ENCODE measurements at regions not wholly inside any gene's neighbourhood (a gene's known extent, or its start where the extent isn't known, plus 50 kb on each side); places are given as distances from the start of the nearest gene placed in this dataset.
"Not testable (repeated sequence)": the region's sequence is repeated elsewhere in the genome, so short reads cannot be mapped to it uniquely, and the experiment has no call there.

DNA sequence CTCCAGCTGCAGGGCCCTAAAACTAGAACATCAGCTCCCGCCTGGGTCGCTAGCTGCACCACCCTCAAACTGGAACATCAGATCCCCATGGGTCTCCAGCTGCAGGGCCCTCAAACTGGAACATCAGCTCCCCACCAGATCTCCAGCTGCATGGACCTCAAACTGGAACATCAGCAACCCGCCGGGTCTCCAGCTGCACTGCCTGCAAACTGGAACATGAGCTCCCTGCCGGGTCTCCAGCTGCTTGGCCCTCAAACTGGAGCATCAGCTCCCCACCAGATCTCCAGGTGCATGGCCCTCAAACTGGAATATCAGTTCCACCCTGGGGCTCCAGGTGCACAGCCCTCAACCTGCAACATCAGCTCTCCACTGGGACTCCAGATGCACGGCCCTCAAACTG lies 82.7 kb downstream of the TFRC start:
- DNase-seq (ENCODE audit: low spot score in 2 of 2); H3K36me3 Mint-ChIP-seq; H3K4me1 Mint-ChIP-seq; ATAC-seq (ENCODE audit: low read depth); H3K9me3 Mint-ChIP-seq; H3K27ac Mint-ChIP-seq; H3K4me3 Mint-ChIP-seq: not testable (repeated sequence)
- peaks cover 16% of the 10 kb centered on the region for H3K27me3 Mint-ChIP-seq

DNA sequence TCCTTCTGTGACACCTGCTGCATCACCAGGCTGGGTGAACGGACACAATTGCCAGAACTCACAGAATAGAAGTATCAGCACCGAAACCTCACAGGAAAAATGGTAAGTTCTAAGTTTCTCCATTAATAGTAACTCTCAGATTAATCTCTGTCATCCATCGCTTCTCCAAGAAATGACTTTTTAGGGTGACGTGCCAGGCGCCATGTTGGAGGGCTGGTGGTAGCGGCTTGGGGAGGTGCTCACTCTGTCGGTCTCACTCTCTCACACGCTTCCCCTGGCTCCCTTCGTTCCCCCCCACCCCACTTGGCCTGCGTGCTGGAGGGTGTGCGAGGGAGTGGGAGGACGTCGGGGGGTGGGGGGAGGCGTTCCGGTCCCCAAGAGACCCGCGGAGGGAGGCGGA lies 85.6 kb downstream of the TFRC start:
- DNase-seq (ENCODE audit: low spot score in 2 of 2); H3K9me3 Mint-ChIP-seq: not testable (repeated sequence)

DNA sequence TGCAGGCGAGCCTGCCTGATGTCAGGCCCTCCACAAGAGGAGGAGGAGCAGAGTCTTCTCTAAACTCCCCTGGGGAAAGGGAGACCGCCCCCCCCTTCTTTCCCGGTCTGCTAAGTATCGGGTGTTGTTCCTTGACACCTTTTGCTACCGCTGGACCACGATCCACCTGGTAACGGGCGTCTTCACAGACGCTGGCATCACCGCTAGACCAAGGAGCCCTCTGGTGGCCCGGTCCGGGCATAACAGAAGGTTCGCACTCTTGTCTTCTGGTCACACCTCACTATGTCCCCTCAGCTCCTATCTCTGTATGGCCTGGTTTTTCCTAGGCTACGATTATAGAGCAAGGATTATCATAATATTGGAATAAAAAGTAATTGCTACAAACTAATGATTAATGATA lies 86.0 kb upstream of the TNK2 start:
- H3K27me3 Mint-ChIP-seq; H3K4me3 Mint-ChIP-seq; H3K27ac Mint-ChIP-seq; H3K36me3 Mint-ChIP-seq; H3K4me1 Mint-ChIP-seq; H3K9me3 Mint-ChIP-seq; ATAC-seq (ENCODE audit: low read depth): not testable (repeated sequence)
- peak; percentile 28 to 58 for DNase-seq (ENCODE audit: low spot score in 2 of 2)

More for the DNA sequence above, 85.6 kb downstream of the TFRC start:
- H3K36me3 Mint-ChIP-seq; ATAC-seq (ENCODE audit: low read depth); H3K4me1 Mint-ChIP-seq; H3K4me3 Mint-ChIP-seq; H3K27ac Mint-ChIP-seq: not testable (repeated sequence)
- H3K27me3 Mint-ChIP-seq: peaks cover 10% of the 10 kb centered on the region

DNA sequence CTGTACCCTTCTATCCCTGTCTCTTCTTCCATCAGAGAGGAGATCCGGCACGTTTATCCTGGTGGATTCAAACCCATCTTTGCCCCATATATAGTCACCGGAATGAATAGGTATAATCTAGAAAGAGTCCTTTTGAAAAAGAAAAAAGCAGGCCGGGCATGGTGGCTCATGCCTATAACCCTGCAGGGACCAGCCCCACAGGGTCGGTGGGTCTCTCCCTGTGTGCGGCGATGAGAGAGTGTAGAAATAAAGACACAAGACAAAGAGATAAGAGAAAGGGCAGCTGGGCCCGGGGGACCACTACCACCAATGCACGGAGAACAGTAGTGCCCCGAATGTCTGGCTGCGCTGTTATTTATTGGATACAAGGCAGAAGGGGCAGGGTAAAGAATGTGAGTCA lies 85.3 kb upstream of the TNK2 start:
- H3K36me3 Mint-ChIP-seq; H3K9me3 Mint-ChIP-seq; ATAC-seq (ENCODE audit: low read depth); H3K4me1 Mint-ChIP-seq; DNase-seq (ENCODE audit: low spot score in 2 of 2); H3K27ac Mint-ChIP-seq; H3K27me3 Mint-ChIP-seq; H3K4me3 Mint-ChIP-seq: not testable (repeated sequence)

DNA sequence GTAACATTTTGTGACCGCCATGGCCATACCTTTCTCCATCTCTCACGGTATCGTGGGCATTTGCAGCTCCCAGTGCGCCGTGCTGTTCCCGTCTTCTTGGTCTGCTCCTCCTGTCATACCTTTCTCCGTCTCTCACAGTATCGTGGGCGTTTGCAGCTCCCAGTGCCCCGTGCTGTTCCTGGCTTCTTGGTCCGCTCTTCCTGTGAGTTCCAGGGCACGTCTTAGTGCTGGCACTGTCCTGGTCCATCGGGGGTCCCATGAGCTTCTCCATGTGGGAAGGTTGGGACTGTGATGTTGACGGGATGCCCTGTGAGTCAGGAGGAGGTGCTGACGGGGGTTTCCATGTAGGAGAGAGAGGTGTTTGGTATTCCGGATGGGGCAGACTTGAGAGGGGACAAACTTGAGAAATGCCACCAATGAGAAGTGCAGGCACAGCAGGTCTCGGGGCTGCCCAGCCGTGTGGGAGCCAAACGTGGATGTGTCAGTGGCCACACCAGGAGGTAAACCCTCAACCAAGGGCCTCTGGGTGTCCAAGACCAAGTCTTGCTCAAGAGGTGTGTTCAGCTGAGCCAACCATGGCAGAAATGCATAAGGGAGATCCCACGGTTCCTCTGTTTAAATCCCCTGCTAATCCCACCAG lies 84.7 kb upstream of the TNK2 start:
- not testable (repeated sequence) for H3K9me3 Mint-ChIP-seq; H3K4me3 Mint-ChIP-seq; H3K27me3 Mint-ChIP-seq; ATAC-seq (ENCODE audit: low read depth); DNase-seq (ENCODE audit: low spot score in 2 of 2); H3K27ac Mint-ChIP-seq; H3K36me3 Mint-ChIP-seq; H3K4me1 Mint-ChIP-seq

DNA sequence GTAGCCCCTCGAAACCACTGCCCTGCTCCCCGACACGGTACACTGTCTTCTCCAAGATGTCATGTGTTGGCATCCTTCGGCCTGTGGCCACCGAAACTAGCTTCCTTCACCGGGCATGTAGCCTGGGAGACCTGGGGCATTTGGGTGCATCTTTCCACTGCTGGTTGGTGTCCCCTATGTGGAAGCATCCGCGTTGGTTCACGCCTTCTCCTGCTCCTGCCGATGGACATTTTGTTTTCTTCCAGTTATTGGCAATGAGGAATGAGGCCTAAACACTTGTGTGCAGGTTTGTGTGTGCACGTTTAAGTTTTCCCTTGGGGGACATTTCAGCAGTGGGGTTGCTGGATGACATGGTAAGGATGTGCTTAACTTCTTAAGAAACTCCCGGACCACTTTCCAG lies 83.6 kb upstream of the TNK2 start:
- not testable (repeated sequence) for ATAC-seq (ENCODE audit: low read depth); H3K27ac Mint-ChIP-seq
- H3K4me3 Mint-ChIP-seq: peak overlapping the region; percentile 21

DNA sequence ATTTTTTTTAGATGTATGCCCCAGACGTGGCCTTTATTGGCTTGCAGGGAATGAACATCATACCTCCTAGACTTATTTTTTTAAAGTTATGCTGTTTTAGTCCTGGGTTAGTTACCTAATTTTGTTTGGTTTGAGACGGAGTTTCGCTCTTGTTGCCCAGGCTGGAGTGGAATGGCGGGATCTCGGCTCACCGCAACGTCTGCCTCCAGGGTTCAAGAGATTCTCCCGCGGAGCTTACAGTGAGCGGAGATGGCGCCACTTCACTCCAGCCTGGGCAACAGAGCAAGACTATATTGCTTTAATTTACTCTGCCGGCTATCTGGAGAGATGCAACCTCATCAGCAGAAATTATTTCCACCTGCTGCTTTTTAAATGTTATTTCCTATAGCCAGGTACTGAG lies 82.9 kb upstream of the TNK2 start:
- not testable (repeated sequence) for H3K27me3 Mint-ChIP-seq; ATAC-seq (ENCODE audit: low read depth); H3K9me3 Mint-ChIP-seq; H3K36me3 Mint-ChIP-seq; DNase-seq (ENCODE audit: low spot score in 2 of 2); H3K4me1 Mint-ChIP-seq
- Mint-ChIP-seq H3K27ac (peak overlapping the region; percentile 63), H3K4me3 (peak overlapping the region; percentile 79)

More for the DNA sequence above, 83.6 kb upstream of the TNK2 start:
- not testable (repeated sequence) for H3K36me3 Mint-ChIP-seq; H3K9me3 Mint-ChIP-seq; H3K4me1 Mint-ChIP-seq; DNase-seq (ENCODE audit: low spot score in 2 of 2); H3K27me3 Mint-ChIP-seq

DNA sequence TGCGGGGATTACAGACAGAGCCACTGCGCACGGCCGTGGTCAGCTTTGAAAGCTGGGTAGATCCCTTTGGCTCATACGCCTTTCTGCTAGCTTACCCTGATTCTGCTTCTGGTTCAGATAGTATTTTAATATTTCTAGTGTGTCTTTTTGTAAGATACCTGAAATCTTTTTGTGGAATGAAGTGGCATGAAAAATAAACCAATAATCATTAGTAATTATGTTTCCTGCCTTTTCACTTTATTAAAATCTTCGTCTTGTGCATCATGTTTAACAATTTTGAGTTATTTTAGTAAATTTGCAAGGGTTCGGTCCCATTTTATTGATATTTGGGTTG lies 82.5 kb upstream of the TNK2 start:
- H3K4me3 Mint-ChIP-seq: peak overlapping the region; percentile 79

DNA sequence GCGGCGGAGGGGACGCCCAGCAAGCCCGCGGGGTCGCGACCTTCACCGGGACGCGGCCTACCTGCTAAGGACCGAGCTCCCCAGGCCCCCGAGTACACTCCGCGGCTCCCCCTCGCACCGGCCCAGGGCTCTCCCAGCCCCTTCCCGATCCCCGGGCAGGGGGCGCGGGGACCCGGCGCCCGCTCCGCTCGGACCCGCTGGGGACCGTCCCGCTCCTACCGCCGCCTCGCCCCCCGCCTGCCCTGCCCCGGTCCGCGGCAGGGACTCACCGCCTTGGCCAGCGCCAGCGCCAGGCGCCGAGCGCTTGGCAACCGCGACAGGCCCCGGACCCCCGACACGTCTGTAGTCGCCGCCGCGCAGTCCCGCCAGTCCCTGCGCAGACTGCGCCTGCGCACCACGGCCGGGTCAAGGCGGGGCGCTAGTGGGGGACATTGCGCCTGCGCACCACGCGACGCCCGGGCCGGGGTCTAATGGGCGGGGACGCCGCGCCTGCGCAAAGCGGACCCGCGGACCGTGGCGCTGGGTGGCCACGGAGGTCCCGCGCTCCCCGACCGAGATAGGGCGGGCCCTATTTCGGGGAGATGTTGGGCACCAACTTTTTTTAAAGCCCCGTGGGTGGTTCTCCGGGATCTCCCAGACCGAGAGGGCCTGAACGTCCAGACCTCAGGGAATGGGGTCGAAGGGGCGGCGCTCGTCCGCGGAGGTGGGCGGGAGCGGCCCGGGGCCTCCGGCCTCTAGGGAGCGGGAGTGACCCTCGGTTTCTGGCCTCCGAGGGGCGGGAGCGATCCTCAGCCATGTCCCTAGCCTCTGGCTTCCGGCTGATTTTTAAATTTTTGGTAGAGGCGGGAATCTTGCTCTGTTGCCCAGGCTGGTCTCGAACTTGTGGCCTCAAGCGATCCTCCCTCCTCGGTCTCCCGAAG lies 81.8 kb upstream of the TNK2 start:
- H3K4me3 Mint-ChIP-seq: peak overlapping the region; percentile 79
- peak overlapping the region; percentile 63 for H3K27ac Mint-ChIP-seq
- not testable (repeated sequence) for H3K9me3 Mint-ChIP-seq, H3K27me3 Mint-ChIP-seq, H3K4me1 Mint-ChIP-seq, H3K36me3 Mint-ChIP-seq
- DNase-seq (ENCODE audit: low spot score in 2 of 2) (peak; percentile 94 to 98), ATAC-seq (ENCODE audit: low read depth) (peak; percentile 92)

More for the DNA sequence above, 82.5 kb upstream of the TNK2 start:
- H3K27me3 Mint-ChIP-seq; ATAC-seq (ENCODE audit: low read depth); H3K9me3 Mint-ChIP-seq; DNase-seq (ENCODE audit: low spot score in 2 of 2); H3K4me1 Mint-ChIP-seq; H3K36me3 Mint-ChIP-seq: not testable (repeated sequence)
- peak overlapping the region; percentile 63 for H3K27ac Mint-ChIP-seq

DNA sequence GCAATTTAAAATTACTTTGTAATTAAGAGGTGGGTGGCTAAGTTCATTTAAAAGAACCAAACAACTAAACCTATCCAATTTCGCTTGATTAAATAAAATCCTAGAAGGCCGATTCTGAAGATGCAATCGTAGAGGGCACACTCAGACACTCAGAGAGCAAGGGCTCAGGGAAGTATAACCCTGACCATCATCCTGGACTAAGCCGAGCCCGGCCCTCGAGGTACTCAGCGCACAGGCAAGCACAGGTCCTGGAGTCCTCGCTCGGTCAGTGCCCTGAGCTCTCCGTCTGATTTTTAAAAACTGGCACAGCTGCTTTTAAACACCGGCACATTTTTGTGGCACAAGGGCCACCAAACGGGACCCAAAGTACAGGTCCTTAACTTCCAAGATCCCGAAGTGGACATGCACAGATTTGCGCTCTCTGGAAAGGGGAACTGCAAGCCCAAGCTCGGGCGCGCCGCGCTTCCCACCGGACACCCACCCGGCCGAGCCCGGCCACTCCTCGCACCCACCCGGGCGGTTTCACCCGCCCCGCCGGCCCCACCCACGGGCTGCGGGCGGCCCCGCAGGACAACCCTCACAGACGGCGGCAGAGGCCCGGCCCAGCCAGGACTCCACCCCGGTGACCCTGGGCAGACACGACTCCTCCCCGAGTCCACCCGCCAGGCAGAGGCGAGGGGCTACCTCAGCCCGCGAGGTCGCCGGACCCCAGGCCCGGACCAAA lies 81.0 kb upstream of the TNK2 start:
- H3K4me3 Mint-ChIP-seq, H3K27me3 Mint-ChIP-seq, H3K9me3 Mint-ChIP-seq, H3K36me3 Mint-ChIP-seq, H3K27ac Mint-ChIP-seq, H3K4me1 Mint-ChIP-seq: not testable (repeated sequence)
- ATAC-seq (ENCODE audit: low read depth) (peak; percentile 31), DNase-seq (ENCODE audit: low spot score in 2 of 2) (peak in 1 of 2 donors; percentile 43)

DNA sequence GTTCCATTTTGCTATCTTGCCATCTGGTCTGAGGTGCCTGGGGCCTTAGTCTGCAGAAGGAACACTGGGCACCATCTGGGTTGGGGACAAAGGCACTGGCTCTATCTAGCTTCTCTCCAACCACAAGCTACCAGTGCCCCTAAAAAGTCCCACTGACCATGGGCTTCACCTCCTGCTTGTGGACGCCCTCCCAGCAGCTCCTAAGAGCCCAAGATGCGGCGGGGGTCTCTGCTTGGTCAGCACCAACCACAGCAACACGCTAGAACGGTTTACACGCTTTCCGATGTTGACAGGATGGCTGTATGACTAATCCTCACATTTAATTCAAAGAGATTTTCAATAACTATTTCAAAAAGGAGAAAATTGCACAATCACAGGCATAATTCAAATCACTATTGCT lies 80.4 kb upstream of the TNK2 start:
- not testable (repeated sequence) for H3K4me3 Mint-ChIP-seq; H3K9me3 Mint-ChIP-seq; ATAC-seq (ENCODE audit: low read depth); H3K36me3 Mint-ChIP-seq; H3K27me3 Mint-ChIP-seq; H3K27ac Mint-ChIP-seq; DNase-seq (ENCODE audit: low spot score in 2 of 2); H3K4me1 Mint-ChIP-seq

DNA sequence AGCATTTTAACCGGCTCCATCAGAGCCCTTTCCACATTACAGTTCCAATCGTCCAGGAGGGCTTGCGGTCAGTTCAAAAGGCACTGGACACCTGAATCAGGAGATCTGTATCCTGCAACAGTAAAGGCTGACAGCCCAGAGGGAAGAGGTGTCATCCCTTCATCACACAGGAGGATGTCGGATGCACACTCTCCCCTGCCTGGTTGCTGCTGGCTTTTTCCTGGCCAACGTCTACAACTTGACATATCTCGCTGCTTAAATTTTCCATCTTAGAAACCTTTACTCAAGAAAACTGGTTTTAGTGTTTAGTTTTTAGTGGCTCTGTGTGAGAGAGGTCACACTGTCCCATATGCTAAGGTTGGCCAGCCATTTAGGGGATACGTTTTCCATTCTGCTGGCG lies 78.7 kb upstream of the TNK2 start:
- DNase-seq (ENCODE audit: low spot score in 2 of 2); H3K4me1 Mint-ChIP-seq; H3K27ac Mint-ChIP-seq; H3K27me3 Mint-ChIP-seq; ATAC-seq (ENCODE audit: low read depth); H3K36me3 Mint-ChIP-seq; H3K4me3 Mint-ChIP-seq; H3K9me3 Mint-ChIP-seq: not testable (repeated sequence)

DNA sequence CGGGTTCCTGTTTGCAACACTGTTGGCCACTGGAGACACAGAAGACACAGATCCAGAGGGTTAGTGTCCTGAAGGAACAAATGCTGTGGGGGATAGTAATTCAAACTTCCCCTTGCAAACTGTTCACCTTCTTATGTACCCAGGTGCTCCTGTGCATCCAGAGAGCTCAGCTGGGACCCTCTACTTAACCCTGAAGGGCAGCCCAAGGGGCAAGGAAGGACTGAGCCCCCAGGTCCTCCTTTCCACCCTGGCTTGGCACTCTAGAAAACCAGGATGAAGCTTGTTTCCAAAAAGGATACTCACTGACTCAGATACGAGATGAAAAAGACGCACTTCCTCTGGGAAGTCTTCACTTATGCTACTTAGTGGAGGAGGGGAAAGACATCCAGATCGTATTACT lies 78.2 kb upstream of the TNK2 start:
- not testable (repeated sequence) for H3K27me3 Mint-ChIP-seq; H3K27ac Mint-ChIP-seq; H3K4me1 Mint-ChIP-seq; ATAC-seq (ENCODE audit: low read depth); DNase-seq (ENCODE audit: low spot score in 2 of 2); H3K36me3 Mint-ChIP-seq; H3K4me3 Mint-ChIP-seq; H3K9me3 Mint-ChIP-seq

DNA sequence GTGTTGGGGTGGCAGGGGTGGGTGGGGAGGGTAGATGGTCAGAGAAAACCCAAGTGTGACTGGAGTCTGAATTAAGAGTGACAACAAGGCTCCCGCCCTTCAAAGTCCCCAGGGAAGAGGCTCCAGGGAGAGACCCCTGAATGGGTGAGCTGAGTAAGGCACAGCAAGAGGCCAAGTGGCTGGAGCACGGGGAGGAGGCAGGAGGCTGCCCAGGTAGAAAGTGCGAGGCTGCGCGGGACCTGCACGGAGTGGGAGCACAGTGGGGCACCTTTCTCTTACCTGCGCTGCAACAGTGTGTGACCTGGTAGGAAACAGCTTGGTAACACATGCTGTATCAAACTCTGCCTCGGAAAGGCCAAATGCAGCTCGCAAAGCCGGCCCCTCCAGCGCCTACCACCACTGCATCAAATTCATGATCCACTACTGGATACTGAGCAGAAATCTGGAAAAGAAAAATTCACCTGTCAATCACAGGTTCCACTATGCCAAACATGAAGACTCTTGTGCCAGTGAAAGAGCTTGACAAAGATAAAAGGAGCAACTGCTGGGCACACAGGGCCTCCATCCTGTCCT lies 77.1 kb upstream of the TNK2 start:
- H3K36me3 Mint-ChIP-seq; H3K27me3 Mint-ChIP-seq; ATAC-seq (ENCODE audit: low read depth); H3K9me3 Mint-ChIP-seq; DNase-seq (ENCODE audit: low spot score in 2 of 2); H3K27ac Mint-ChIP-seq; H3K4me3 Mint-ChIP-seq; H3K4me1 Mint-ChIP-seq: not testable (repeated sequence)
